A549 (cell line): ENCODE measurements at regions not wholly inside any gene's neighbourhood (a gene's known extent, or its start where the extent isn't known, plus 50 kb on each side); places are given as distances from the start of the nearest gene placed in this dataset.

ENCODE experiments used
- CHD4 ChIP-seq: fragments of 200-600 bp; sonication (generic); IDR thresholded peaks from 2 replicates; pipeline ENCODE4 v1.6.1; 2016; ENCODE audit warnings: antibody characterized with exemption, mild to moderate bottlenecking, borderline replicate concordance
- POLR2AphosphoS2 ChIP-seq: conservative IDR thresholded peaks from 2 replicates; pipeline ENCODE4 v1.6.1; 2012; ENCODE audit warnings: low read length, improper control_type of control experiment, inconsistent platforms

- TF ChIP-seq POLR2AphosphoS2: no peak
- TF ChIP-seq CHD4: no peak
Measured at GRCh38 chr12:91968076-91968776, 177.4 kb downstream of the BTG1 start.
